Activated CD4-positive, alpha-beta T cell treated with anti-CD3 and anti-CD28 coated beads, Interleukin-10, Interleukin-2, amounts not matched to agents 100 ng/mL and 50 ng/mL, durations not matched to agents 16 hours and 8 hours (primary cell): ENCODE measurements at regions not wholly inside any gene's neighbourhood (a gene's known extent, or its start where the extent isn't known, plus 50 kb on each side); places are given as distances from the start of the nearest gene placed in this dataset.

Source experiments
- DNase-seq: peaks from one replicate; pipeline ENCODE4 v3.0.0-alpha.2; 2020

DNA sequence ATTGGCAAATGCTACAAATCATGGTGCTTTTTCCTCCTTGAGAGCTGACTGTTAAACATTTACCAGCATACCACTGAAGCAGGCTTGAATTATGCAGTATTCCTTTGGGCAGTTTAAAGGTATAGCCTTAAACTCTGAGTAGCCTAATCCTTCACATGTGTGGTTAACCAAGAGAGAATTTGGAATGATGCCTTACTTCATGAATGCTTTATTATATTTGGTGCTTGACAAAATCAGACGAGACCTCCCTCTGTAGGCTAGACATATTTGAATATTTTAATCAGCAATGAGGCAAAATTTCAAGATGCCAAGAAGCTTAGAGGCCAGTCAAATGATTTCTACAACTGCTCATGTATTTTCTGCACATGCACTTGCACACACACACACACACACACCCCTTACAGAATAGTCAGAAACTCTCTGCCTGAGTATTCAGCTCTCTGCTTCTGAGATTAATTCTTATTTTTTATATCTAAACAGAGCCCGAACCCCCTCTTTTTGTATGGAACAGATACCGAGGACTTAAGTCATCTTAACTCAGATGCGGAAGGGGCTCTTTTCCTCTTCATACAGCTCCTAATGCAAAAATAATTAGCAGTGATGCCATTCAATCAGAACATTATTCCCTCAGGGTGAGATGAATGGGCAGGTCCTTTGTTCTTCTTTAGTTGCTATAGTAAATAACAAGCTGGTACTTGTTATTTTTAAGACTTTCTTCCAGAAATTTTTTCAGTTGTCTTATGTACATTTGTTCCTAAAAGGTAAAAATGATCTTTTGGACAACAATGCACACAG is 195.5 kb upstream of the TMC3 start:
- no peak for DNase-seq

DNA sequence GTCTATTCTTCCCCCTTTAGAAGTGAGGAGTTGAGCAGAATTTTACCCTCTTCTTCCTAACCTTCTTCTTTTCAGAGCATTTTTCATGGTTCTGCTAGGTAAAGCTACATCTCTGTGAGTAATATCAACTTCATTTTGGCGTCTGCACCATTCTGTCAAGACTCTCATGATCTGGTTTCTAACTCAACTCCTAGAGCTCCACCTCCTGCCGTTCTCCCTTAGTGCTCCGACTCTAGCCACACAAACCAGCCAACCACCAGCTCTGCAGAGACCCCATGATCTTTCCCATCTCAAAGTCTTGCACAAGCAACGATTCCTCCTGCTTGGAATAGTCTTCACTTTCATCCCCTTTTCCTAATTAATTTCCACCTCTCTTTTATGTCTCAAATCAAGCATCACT is 193.9 kb upstream of the TMC3 start:
- DNase-seq = no peak

DNA sequence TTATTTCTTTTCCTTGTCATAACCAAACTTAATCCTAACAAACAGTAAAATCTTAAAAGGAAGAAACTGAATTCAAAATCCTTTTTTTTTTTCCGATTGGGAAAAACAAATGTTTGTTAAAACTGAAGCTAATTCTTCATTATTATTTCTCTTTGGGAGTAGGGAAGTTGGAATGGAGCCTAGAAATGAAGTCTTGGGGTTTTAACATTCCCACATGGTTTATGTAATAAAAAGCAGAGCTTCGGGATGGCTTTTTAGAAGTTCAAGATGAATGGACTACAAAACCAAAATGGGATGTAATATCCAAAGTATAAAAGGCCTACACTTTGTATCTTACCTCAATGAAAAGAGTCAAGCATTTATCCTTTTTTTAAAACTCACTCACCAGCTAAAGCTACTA is 189.0 kb upstream of the TMC3 start:
- no peak for DNase-seq

DNA sequence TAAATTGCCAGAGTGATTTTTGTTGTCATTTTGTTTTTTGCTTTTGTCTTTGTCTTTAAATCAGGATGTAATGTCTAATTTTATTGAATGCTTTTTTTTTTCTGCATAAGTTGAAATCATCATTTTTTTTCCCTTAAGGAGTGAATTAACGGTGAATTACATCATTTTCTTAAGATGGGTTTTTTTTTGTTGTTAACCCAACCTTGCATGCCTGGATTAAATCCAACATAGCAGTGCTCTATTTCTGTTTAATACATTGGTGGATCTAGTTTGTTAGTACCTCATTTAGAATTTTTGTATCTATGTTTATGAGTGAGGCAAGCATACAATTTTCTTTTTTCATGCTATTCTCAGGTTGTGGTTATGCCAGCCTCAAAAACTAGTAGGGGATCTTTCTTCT is 186.4 kb upstream of the TMC3 start:
- no peak for DNase-seq

DNA sequence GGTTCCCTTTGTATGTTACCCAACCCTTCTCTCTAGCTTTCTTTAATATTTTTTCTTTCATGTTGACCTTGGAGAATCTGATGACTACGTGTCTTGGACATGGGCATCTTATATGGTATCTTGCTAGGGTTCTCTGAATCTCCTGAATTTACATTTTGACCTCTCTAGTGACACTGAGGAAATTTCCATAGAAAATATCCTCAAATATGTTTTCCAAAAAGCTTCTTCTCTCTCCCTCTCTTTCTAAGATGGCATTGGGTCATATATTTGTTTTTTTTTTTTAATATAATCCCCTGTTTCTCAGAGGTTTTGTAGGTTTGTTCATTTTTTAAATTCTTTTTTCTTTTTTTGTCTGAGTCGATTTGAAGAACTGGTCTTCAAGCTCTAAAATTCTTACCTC is 184.0 kb upstream of the TMC3 start:
- no peak for DNase-seq

DNA sequence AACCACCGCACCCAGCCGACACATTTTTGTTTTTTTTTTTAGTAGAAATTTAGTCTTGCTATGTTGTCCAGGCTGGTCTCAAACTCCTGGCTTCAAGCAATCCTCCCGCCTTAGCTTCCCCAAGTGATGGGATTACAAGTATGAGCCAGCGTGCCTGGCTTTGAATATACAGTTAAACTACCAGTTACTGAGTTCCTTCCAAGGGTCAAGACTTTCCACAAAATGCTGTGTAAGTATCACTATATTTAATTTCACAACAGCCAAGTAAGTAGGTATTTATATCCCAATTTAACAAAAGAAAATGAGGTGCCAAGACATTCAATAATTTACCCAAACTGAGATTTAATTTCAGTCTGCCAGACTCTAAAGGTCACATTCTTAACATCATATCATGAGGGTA is 181.3 kb upstream of the TMC3 start:
- no peak for DNase-seq

DNA sequence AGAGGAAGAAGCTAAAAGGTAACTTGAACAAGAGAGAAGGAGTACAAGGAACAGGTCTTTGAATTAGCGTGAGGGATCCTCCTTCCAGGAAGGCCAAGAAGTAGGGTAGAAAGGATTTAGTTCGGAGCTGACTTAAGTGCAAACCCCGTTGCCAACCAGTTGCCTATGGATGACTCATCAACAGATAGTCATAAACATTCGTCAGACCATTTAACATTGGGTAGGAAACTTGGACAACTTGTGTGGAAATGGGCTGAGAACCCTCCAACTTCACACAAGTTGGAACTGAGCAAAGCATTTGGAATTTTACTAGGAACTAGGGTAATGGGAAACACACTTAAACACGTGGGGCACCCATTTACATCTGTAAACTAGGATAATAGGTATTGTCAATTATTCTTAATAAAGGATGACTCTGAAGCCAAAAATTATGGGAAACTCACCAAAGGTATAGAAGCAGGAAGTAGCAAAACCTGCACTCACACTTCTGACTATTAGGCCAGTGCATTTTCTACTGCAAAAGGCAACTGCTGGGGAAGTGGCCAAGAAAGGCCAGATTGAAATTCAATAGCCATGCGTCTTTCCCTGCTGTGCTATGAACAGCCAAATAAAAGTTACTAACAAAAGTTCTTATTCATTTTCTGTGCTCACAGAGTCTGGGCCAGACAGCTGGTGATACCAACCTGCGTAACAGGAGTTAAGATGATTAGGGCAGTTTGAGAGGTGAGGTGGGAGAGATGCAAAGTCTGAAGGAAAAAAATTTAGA is 174.5 kb upstream of the TMC3 start:
- DNase-seq = no peak

GRCh38 chr15:81547521-81548132 is 173.6 kb upstream of the TMC3 start:
- no peak for DNase-seq

DNA sequence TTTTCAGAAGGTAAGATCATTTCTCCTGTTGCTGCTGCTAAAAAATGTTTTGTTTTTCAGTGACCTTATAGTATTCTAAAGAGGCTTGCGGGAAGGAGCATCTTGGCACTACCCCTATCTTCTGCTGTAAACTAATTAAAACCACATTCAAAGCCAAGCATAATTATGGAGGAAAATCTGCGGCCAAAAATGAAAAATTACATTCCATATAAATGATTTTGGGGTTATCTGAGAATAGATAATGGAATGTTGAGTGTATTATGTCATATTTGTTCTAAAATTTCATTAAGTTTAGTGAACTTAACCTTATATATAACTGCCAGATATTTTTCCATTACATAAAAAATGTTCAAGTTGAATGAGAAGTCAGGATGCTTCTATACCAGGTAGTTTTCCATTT is 170.4 kb upstream of the TMC3 start:
- DNase-seq = no peak

GRCh38 chr15:81540909-81541308 is 166.9 kb upstream of the TMC3 start:
- no peak for DNase-seq

GRCh38 chr15:81536356-81536755 is 162.3 kb upstream of the TMC3 start:
- no peak for DNase-seq

- no peak for DNase-seq
Observed at GRCh38 chr15:81534124-81534523, 160.1 kb upstream of the TMC3 start.

- DNase-seq = no peak
Observed at GRCh38 chr15:81532001-81532400, 158.0 kb upstream of the TMC3 start.

DNA sequence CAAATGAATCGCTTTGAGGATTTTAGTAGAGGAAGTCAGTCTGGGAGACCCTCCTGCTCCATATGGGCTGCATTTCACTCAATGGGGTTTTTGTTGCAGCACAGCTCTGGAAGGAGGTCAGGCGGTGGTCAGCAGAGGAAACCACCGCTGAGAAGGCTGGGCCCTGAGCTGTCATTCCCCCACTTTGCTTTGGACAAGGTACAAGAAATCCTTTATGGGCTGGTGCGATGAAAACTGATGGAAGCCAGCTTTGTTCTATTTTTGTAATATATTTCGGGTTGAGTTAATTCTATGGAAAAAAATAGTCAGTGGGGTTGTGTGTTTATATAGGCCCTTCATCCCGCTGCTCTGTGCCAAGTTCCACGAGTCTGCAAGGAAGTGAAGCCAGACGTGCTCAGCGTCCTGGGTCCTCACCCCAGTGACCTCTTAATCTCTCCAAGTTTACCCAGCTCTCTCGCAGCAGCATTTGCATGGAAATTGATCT is 157.1 kb upstream of the TMC3 start:
- no peak for DNase-seq

GRCh38 chr15:81530271-81530691 is 156.3 kb upstream of the TMC3 start:
- DNase-seq = no peak

- no peak for DNase-seq
Observed at GRCh38 chr15:81529481-81529880, 155.5 kb upstream of the TMC3 start.

- DNase-seq = no peak
Observed at GRCh38 chr15:81526029-81526428, 152.0 kb upstream of the TMC3 start.

- no peak for DNase-seq
Observed at GRCh38 chr15:81524496-81524895, 150.5 kb upstream of the TMC3 start.

DNA sequence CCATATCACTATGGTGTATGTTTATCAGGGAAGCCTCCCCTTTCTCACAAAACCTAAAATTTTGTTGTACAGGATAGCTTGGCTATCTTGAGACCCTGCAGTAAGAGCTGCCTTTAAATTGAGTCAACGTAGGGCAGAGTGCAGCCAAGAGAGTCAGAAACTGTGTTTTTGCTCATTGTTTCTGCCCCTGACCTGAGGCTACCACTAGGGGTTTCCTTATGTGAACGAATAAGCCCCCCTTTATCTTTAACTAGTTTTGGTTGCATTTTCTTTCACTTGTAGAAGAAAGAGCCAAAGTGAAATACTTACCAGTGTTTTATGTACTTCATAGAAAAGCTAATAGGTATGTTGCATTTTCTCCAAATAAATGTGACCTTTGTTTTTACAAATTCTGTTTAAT is 149.9 kb upstream of the TMC3 start:
- DNase-seq = no peak

DNA sequence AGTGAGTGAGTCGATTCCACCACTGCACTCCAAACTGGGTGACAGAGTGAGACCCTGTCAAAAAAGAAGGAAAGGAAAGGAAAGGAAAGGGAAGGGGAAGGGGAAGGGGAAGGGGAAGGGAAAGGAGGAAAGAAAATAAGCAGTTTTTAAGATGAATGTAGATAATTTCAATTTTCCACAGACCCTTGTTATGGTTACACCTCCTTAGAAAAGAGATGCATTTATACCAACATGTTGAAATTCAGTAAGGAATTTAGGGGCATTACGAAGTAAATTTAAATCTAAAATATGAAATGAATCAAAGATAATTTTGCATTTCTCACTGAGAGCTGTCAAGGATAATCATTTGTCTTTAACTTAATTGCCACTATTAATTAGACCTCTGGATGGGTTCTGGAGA is 146.5 kb upstream of the TMC3 start:
- DNase-seq = no peak

GRCh38 chr15:81516461-81516860 is 142.4 kb upstream of the TMC3 start:
- DNase-seq = no peak

- DNase-seq = no peak
Observed at GRCh38 chr15:81516012-81516411, 142.0 kb upstream of the TMC3 start.

GRCh38 chr15:81514725-81515124 is 140.7 kb upstream of the TMC3 start:
- no peak for DNase-seq

- no peak for DNase-seq
Observed at GRCh38 chr15:81511138-81511537, 137.1 kb upstream of the TMC3 start.
